Activated gamma-delta T cell (primary cell): ENCODE measurements at regions not wholly inside any gene's neighbourhood (a gene's known extent, or its start where the extent isn't known, plus 50 kb on each side); places are given as distances from the start of the nearest gene placed in this dataset.

Experiments used
- DNase-seq: peaks from one replicate; lab custom pipeline; 2025; lab: John Stamatoyannopoulos, UW

GRCh38 chr18:37962316-37962966 lies 396.8 kb upstream of the CELF4 start:
- DNase-seq = no peak

- no peak for DNase-seq
Observed at GRCh38 chr18:37958499-37958898, 392.9 kb upstream of the CELF4 start.

GRCh38 chr18:37956902-37957301 lies 391.3 kb upstream of the CELF4 start:
- DNase-seq = no peak

DNA sequence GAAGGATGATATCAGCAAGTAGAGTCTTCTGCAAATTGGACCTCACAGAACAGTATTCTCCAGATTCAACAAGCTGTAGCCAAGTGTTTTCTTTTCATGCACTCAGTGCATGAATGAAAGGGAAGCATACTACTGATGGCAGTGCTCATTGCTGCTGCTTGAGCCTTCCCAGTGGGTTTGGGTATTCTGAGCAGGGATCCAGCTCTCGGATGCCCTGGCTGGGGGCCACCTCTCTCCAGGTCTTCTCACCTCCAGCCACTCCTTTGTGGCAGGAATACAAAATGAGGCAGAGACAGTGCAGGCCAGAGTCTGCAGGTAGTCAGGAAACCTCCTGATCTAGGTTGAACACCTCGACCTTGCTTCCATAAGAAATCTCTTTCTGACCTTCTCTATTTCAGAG lies 390.4 kb upstream of the CELF4 start:
- DNase-seq = no peak

GRCh38 chr18:37955201-37955600 lies 389.6 kb upstream of the CELF4 start:
- no peak for DNase-seq

DNA sequence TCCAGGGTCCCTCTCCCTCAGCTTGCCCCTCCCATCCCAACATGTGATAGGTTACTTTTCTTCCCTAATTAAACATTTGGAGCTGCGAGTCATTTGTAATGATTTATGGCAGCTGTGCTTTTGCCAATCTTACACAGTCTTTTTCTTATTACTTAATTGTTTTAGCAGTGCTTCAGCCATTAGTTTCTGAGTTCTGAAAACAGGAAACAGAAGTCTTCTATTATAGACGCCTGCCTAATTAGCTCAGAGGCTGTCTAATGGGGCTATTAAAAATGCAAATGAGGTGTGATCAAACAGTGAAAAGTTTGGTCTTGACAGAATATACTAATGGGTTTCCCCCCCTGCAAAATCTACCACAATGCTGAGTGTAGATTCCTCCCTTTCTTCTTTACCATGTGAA lies 388.3 kb upstream of the CELF4 start:
- no peak for DNase-seq

DNA sequence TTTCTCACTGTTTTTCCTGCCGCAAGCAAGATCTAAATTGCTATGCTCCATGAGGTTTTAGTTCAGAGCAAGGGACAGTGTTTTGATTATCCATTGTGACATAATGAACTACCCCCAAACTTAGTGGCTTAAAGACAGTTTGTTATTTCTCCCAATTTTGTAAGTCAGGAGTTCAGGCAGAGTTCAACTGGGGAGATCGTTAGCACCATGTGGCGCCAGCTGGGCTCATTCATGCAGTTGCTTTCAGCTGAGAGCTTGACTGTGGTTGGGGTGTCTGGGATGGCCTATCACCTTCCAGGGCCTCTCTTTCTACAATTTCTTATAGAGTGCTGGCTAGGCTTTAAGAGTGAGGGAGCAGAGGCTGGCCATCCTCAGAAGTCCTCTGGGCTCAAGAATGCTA lies 382.9 kb upstream of the CELF4 start:
- DNase-seq = no peak

- DNase-seq = no peak
Observed at GRCh38 chr18:37946324-37946723, 380.7 kb upstream of the CELF4 start.

GRCh38 chr18:37944700-37945270 lies 379.2 kb upstream of the CELF4 start:
- DNase-seq = no peak

DNA sequence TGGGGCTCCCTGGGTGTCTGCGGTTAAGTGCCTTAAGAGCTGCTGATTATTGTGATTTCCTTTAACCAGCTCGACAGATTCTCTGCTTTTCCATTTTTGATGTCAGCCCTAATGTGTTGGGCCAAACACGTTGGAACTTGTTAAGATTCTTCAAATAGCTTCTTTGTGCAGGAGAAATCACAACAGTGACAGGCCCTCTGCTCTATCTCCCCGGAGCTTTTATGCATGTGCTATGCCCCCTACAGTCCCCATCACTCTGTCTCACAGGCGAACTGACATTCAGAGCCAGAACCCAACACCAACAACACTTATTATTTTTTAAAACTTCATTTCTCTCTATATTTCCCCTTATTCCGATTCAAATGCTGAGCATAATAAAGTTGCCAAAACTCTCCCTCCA lies 371.7 kb upstream of the CELF4 start:
- DNase-seq = no peak

DNA sequence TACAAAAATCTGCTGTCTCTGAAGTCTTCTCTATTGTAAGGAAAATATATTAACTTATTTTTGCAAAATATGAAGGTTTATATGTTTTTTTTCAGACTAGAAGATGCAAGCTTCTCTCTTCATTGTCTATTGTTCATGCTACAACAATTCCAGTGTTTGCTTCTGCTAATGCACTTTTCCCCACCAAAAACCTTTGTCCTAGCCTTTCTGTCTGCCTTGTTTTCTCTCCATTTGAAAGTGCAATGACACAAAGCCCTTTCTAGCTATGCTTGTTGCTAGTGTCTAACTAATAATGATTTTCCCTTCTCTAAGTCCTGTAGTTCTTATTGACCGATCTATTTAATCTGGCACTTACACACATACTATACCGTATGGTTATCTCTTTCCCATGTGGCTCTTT lies 369.5 kb upstream of the CELF4 start:
- DNase-seq = no peak

DNA sequence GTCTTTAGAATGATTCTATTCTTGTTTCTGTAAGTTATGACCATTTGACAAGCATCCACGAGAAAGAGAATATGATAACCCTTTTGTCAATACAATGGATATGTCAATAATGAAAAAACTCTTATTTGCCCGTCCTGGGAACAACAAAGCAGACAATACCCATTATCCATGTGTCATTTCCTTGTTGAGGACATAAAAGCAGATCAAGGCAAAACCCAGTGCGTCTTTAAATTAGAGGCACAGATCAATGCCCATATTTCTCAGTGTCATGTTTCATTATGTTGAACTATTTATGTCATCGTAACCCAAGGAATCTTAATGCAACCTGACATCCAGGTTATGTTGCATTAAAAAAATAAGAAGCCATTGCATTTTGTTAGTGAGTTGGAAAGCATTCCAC lies 365.0 kb upstream of the CELF4 start:
- DNase-seq = no peak

DNA sequence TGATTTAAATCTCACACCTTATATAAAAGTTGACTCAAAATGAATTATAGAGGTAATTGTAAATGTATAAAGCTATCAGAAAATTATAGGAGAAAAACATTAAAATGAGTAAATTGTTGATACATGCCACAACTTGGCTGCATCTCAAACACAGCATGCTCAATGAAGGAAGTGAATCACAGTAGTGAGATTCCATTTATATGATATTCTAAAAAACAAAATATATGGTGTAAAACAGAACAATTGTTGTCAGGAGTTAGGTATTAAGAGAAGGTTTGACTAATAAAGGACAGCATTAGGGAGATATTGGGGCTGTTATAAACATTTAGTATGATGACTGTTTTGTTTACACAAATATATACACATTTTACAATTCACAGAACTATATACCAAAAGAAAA lies 356.6 kb upstream of the CELF4 start:
- no peak for DNase-seq

- DNase-seq = no peak
Observed at GRCh38 chr18:37920865-37921264, 355.3 kb upstream of the CELF4 start.

DNA sequence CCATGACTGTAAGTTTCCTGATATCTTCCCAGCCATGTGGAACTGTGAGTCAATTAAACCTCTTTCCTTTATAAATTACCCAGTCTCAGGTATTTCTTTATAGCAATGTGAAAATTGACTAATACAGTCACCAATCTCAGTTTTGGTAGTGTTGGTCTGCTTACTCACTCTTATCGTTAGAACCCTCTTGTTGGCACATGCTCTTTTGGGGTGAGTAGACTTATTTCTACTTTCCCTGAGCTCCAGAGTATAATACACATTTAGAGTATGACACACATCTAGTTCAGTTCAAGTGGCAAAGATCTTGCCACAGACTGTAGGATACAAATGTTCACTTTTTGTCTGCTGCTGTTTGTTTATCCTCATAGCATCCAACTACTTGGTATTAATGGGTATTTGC lies 347.5 kb upstream of the CELF4 start:
- DNase-seq = no peak

DNA sequence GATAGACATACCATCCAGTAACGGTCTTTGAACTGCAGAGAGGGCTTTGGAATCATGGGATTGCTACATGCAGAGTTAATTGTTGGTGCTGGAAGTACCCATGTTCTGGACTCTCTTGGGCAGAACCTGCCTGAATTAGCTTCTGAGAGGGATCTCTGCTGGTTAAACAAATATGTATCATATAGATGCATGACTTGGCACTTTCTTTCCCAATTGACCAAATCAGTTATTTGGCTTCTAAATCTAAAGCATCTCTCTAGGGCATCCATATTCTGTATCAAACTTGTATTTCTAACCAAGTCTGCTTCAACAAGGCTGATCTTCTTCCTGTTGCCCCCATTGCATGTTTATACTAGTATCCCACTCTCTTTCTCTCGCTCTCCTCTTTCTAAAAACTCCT lies 336.7 kb upstream of the CELF4 start:
- DNase-seq = no peak

DNA sequence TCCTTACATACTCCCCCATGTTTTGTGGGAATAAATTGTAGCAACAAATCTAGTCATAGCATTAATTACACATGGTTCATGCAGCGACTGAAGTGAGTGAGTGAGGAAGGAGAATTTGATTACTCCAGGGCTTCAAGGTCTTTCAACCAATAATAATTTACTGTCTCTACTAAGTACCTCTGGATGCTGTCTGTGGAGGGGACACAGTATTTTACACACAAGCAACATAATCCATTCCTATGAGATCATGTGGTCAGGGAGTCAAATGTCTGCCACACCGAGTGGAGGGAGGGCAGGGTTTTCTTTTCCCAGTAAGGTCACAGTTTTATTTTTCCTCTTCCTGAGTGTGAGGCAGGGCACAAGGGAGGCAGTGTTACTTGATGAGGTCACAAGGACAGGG lies 334.7 kb upstream of the CELF4 start:
- no peak for DNase-seq

- DNase-seq = no peak
Observed at GRCh38 chr18:37889963-37890362, 324.4 kb upstream of the CELF4 start.

GRCh38 chr18:37874721-37875120 lies 309.1 kb upstream of the CELF4 start:
- no peak for DNase-seq

- no peak for DNase-seq
Observed at GRCh38 chr18:37873416-37873815, 307.8 kb upstream of the CELF4 start.

- DNase-seq = no peak
Observed at GRCh38 chr18:37872562-37872961, 307.0 kb upstream of the CELF4 start.

- no peak for DNase-seq
Observed at GRCh38 chr18:37871561-37871960, 306.0 kb upstream of the CELF4 start.

DNA sequence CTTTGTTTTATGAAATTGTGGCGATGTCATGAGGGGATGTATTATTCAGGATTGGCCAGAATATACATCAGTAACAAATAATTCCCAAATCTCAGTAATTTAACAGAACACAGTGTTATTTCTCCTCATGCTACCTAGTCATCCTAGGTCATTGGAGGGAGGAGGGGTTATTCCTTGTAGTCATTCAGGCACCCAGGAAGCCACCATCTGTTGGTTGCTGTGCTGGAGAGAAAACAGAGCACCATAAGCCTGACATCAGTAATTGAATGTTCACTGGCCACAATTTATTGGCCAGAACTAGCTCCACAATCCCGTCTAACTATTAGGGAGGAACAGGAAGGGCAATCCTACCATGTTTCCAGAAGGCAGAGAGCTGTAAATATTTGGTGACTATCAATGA lies 303.5 kb upstream of the CELF4 start:
- DNase-seq = no peak

DNA sequence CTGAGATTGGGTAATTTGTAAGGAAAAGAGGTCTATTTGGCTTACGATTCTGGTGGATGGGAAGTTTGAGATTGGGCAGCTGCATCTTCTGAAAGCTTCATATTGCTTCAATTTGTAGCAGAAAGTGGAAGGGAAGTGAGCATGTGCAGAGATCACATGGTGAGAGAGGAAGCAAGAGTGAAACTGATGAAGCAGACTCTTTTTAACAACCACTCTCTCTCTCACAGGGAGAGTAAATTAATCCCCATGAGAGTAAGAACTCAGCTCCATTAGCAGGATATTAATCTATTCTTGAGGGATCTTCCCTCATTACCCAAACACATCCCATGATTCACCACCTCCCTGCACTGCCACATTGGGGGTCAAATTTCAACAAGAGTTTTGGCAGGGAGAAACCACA lies 298.5 kb upstream of the CELF4 start:
- no peak for DNase-seq
